Choroid plexus epithelial cell (primary cell): ENCODE measurements at regions not wholly inside any gene's neighbourhood (a gene's known extent, or its start where the extent isn't known, plus 50 kb on each side); places are given as distances from the start of the nearest gene placed in this dataset.

ENCODE experiments used
- DNase-seq: peaks from one replicate; pipeline ENCODE4 v3.0.0-alpha.2; 2010; ENCODE audit warnings: low read depth
- H3K4me3 ChIP-seq: 2 replicates; pipeline ENCODE4 v1.5.1; 2011; ENCODE audit warnings: low read depth, mild to moderate bottlenecking, control low read depth, low read length, moderate library complexity
- CTCF ChIP-seq: conservative IDR thresholded peaks from 2 replicates; pipeline ENCODE4 v1.5.1; 2011; ENCODE audit warnings: low read depth, mild to moderate bottlenecking, control low read depth, inconsistent platforms, low read length, moderate library complexity

GRCh38 chr2:59312967-59313940, 1072.1 kb upstream of the FANCL start:
- TF ChIP-seq CTCF = no peak
- H3K4me3 ChIP-seq = no peak overlapping the region

GRCh38 chr2:59312029-59312428, 1070.9 kb upstream of the FANCL start:
- no peak for DNase-seq
- H3K4me3 ChIP-seq = no peak overlapping the region
- no peak for TF ChIP-seq CTCF

More at GRCh38 chr2:59312967-59313940, 1072.1 kb upstream of the FANCL start:
- DNase-seq = no peak

DNA sequence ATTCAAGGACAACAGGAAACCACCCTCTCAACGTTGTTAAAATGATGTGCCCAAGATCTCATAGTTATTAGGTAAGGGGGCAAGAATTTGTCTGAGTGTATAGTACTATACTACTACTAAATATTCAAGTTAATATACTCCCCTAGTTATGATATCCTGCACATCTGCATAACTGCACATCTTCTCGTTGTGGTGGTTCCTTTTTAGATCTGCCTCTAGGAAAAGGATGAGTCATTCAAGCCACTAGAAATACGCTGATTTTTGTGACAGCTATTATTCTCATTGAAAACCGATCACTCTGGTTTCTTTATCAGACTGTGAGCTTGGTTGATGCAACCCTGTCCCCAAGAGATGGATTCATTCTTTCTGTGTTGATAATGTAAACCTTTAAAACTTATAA, 1067.0 kb upstream of the FANCL start:
- H3K4me3 ChIP-seq = no peak overlapping the region
- DNase-seq = no peak
- no peak for TF ChIP-seq CTCF

DNA sequence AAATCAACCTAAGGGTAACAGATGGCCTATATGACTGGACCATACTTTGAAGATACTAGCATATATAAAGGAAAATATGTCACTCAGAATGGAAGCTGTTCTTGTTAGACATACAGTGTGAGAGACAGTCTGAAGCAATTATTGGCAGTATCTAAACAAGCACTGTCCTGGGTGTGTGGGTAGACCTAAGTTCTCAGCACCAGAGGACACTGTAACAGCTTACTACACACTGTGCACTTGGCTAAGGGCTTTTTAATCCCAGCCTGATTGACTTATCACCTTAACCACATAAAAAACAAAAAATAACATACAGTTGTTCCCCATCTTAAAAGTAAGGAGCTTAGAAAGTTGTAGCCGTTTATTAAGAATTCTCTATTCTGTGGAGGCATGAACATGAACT, 1066.1 kb upstream of the FANCL start:
- H3K4me3 ChIP-seq = no peak overlapping the region
- TF ChIP-seq CTCF = no peak

DNA sequence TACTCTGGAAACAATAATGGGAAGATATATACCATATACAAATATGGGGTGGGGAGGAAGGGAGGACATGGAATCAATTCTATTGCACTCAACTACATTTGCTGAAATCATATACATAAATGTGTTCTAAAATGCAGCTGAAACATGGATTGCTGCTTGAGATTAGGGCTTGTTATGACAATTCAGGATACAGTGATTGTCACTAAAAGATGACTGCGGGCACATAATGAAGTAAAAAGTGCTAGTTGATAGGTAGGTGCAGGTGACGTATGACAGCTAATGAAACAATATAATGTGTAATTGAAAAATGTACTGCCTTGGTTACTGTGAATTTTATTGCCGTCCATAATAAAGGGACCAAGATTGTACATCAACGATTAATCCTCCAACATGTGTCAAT, 1062.1 kb upstream of the FANCL start:
- DNase-seq = no peak
- no peak overlapping the region for H3K4me3 ChIP-seq
- no peak for TF ChIP-seq CTCF

More for the DNA sequence above, 1066.1 kb upstream of the FANCL start:
- no peak for DNase-seq

DNA sequence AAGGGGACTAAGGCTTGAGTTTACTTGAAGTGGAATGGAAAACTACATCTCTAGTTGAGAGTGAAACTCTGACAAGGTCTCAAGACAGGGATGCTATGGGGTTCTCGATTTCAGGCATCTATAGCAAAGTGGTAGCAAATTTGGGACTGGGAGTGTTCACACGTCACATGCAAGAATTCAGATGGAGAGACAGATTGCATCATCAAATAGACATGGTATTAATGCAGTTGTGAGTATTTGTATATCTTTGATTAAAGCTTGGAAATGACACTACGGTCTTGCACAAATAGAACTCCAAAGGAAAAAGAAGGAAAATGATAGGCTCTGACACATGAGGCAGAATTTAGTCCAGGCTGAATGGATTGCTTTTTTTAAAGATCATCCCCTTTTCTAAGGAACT, 1061.6 kb upstream of the FANCL start:
- no peak for TF ChIP-seq CTCF
- H3K4me3 ChIP-seq = no peak overlapping the region
- no peak for DNase-seq
